H9 (cell line): ENCODE measurements at regions not wholly inside any gene's neighbourhood (a gene's known extent, or its start where the extent isn't known, plus 50 kb on each side); places are given as distances from the start of the nearest gene placed in this dataset.

Experiments
- DNase-seq: peaks from one replicate; pipeline ENCODE4 v3.0.0-alpha.2; 2017
- H2AFZ ChIP-seq: one replicate; pipeline ENCODE4 v1.6.1; 2013; ENCODE audit warnings: mild to moderate bottlenecking, low read length, control low read depth, moderate library complexity
- H2AK5ac ChIP-seq: 2 replicates; pipeline ENCODE4 v1.6.1; 2013; ENCODE audit warnings: low read length, control low read depth, mixed read lengths; ENCODE audit not compliant: insufficient read length
- H2BK120ac ChIP-seq: one replicate; pipeline ENCODE4 v1.6.1; 2013; ENCODE audit warnings: low read depth, mild to moderate bottlenecking, low read length, control low read depth, inconsistent platforms; ENCODE audit not compliant: poor library complexity, severe bottlenecking
- H2BK12ac ChIP-seq: 2 replicates; pipeline ENCODE4 v1.6.1; 2013; ENCODE audit warnings: low read length, control low read depth, mixed read lengths, low read depth; ENCODE audit not compliant: insufficient read length
- H2BK15ac ChIP-seq: 2 replicates; pipeline ENCODE4 v1.6.1; 2013; ENCODE audit warnings: low read depth, low read length, control low read depth
- H2BK20ac ChIP-seq: one replicate; pipeline ENCODE4 v1.6.1; 2013; ENCODE audit warnings: low read depth, mild to moderate bottlenecking, low read length, control low read depth, inconsistent platforms; ENCODE audit not compliant: poor library complexity, severe bottlenecking
- H2BK5ac ChIP-seq: 2 replicates; pipeline ENCODE4 v1.6.1; 2013; ENCODE audit warnings: low read length, control low read depth, mixed read lengths; ENCODE audit not compliant: insufficient read length
- H3K14ac ChIP-seq: 2 replicates; pipeline ENCODE4 v1.6.1; 2013; ENCODE audit warnings: low read length, control low read depth; ENCODE audit not compliant: insufficient read depth
- H3K18ac ChIP-seq: 2 replicates; pipeline ENCODE4 v1.6.1; 2013; ENCODE audit warnings: low read depth, mild to moderate bottlenecking, mixed read lengths, low read length, control low read depth; ENCODE audit not compliant: insufficient read length
- H3K23ac ChIP-seq: 2 replicates; pipeline ENCODE4 v1.6.1; 2013; ENCODE audit warnings: low read length, control low read depth, mixed read lengths, low read depth; ENCODE audit not compliant: insufficient read length
- H3K23me2 ChIP-seq: 2 replicates; pipeline ENCODE4 v1.6.1; 2013; ENCODE audit warnings: low read depth, mild to moderate bottlenecking, mixed read lengths, low read length, control low read depth; ENCODE audit not compliant: insufficient read length, poor library complexity, severe bottlenecking
- H3K27ac ChIP-seq: 2 replicates; pipeline ENCODE4 v1.5.1; 2013; ENCODE audit warnings: low read length, control low read depth, mixed read lengths, low read depth; ENCODE audit not compliant: insufficient read length
- H3K27me3 ChIP-seq: 2 replicates; pipeline ENCODE4 v1.6.1; 2013; ENCODE audit warnings: low read length, control low read depth, inconsistent platforms; ENCODE audit not compliant: insufficient read depth
- H3K4ac ChIP-seq: 2 replicates; pipeline ENCODE4 v1.6.1; 2013; ENCODE audit warnings: low read depth, mild to moderate bottlenecking, control low read depth, inconsistent platforms, low read length, moderate library complexity
- H3K4me1 ChIP-seq: 2 replicates; pipeline ENCODE4 v1.6.1; 2013; ENCODE audit warnings: low read length, control low read depth, inconsistent platforms; ENCODE audit not compliant: insufficient read depth
- H3K4me2 ChIP-seq: 2 replicates; pipeline ENCODE4 v1.6.1; 2013; ENCODE audit warnings: low read length, control low read depth, mixed read lengths; ENCODE audit not compliant: insufficient read length, insufficient read depth
- H3K56ac ChIP-seq: 2 replicates; pipeline ENCODE4 v1.6.1; 2013; ENCODE audit warnings: low read depth, mild to moderate bottlenecking, mixed read lengths, low read length, control low read depth; ENCODE audit not compliant: insufficient read length
- H3K79me1 ChIP-seq: 2 replicates; pipeline ENCODE4 v1.6.1; 2013; ENCODE audit warnings: low read depth, mild to moderate bottlenecking, moderate library complexity, low read length, control low read depth, inconsistent platforms; ENCODE audit not compliant: insufficient read depth, poor library complexity, severe bottlenecking
- H3K79me2 ChIP-seq: 2 replicates; pipeline ENCODE4 v1.6.1; 2013; ENCODE audit warnings: low read length, control low read depth, inconsistent platforms; ENCODE audit not compliant: insufficient read depth
- H3K9ac ChIP-seq: 2 replicates; pipeline ENCODE4 v1.6.1; 2013; ENCODE audit warnings: low read length, control low read depth, mixed read lengths; ENCODE audit not compliant: insufficient read length; ENCODE audit errors: extremely low read depth
- H3K9me3 ChIP-seq: one replicate; pipeline ENCODE4 v1.6.1; 2013; ENCODE audit warnings: low read depth, low read length, inconsistent platforms; ENCODE audit not compliant: control insufficient read depth
- H3T11ph ChIP-seq: one replicate; pipeline ENCODE4 v1.6.1; 2013; ENCODE audit warnings: mild to moderate bottlenecking, low read length, control low read depth, inconsistent platforms
- H4K20me1 ChIP-seq: one replicate; pipeline ENCODE4 v1.6.1; 2013; ENCODE audit not compliant: control insufficient read depth, insufficient read length, insufficient read depth
- H4K5ac ChIP-seq: 2 replicates; pipeline ENCODE4 v1.6.1; 2013; ENCODE audit warnings: low read depth, mild to moderate bottlenecking, mixed read lengths, low read length, control low read depth; ENCODE audit not compliant: insufficient read length
- H4K8ac ChIP-seq: replicated peaks from 2 replicates; pipeline ENCODE4 v1.6.1; 2013; ENCODE audit warnings: low read length, control low read depth, mixed read lengths, low read depth; ENCODE audit not compliant: insufficient read length
- H4K91ac ChIP-seq: 2 replicates; pipeline ENCODE4 v1.6.1; 2013; ENCODE audit warnings: low read depth, mild to moderate bottlenecking, moderate library complexity, mixed read lengths, low read length, control low read depth; ENCODE audit not compliant: insufficient read length
- H3K27ac Mint-ChIP-seq, 3 experiments: 2 replicates in 2 of 3; 3 replicates in 1 of 3; pipeline ENCODE4 v1.8.0; 2020 to 2021; ENCODE audit warnings: mixed read lengths in 3 of 3, mild to moderate bottlenecking in 1 of 3, moderate library complexity in 1 of 3
- H3K27me3 Mint-ChIP-seq: 2 replicates; pipeline ENCODE4 v1.8.0; 2021; ENCODE audit warnings: low read depth, mild to moderate bottlenecking, moderate library complexity, mixed read lengths
- H3K36me3 Mint-ChIP-seq, 3 experiments: 2 replicates in 2 of 3; 3 replicates in 1 of 3; pipeline ENCODE4 v1.8.0; 2020 to 2021; ENCODE audit warnings: low read depth in 3 of 3, mixed read lengths in 3 of 3; ENCODE audit not compliant: insufficient read depth in 1 of 3
- H3K4me1 Mint-ChIP-seq, 2 experiments: 2 replicates each; pipeline ENCODE4 v1.8.0; 2020; ENCODE audit warnings: mixed read lengths in 2 of 2
- H3K4me3 Mint-ChIP-seq, 2 experiments: 2 replicates in 1 of 2; 3 replicates in 1 of 2; pipeline ENCODE4 v1.8.0; 2020 to 2021; ENCODE audit warnings: mild to moderate bottlenecking in 2 of 2, mixed read lengths in 2 of 2, moderate library complexity in 1 of 2
- H3K9me3 Mint-ChIP-seq, 2 experiments: 2 replicates in 1 of 2; 3 replicates in 1 of 2; pipeline ENCODE4 v1.8.0; 2020; ENCODE audit warnings: mild to moderate bottlenecking in 2 of 2, mixed read lengths in 2 of 2, moderate library complexity in 1 of 2
- WGBS: extraction: QIAGEN DNeasy Blood & Tissue Kit; methylation state at CpG from one replicate; pipeline ENCODE4 v1.1.7; 2013; ENCODE audit warnings: missing lambda C conversion rate, low lambda C conversion rate, mixed read lengths; ENCODE audit not compliant: insufficient read length; ENCODE audit errors: extremely low coverage; 5-methylcytosine and 5-hydroxymethylcytosine counted together
- TF ChIP-seq, protein P1 (sequence below): fragments of 200-600 bp; sonication (generic); conservative IDR thresholded peaks from 3 replicates; pipeline ENCODE4 v1.8.0; 2021; ENCODE audit warnings: antibody characterized with exemption, mild to moderate bottlenecking

DNA sequence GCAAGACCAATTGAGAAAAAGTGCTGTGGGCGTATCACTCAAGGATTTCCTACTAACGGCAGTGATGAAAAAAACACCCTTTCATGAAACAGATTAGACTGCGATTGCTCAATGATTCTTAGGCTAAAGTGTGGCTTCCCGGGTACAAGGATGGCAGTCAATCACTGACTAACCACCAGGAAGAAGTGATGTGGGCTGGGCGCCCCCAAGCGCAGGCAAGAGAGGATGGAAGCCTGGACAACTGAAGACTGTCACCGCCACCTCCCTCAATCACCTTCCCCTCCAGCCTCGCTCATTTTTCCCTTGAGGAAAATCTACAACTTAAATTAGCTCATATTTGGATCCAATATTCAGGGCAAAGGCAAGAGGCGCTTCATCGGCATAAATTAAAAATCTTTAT is 707.2 kb downstream of the MTRR start:
- TF ChIP-seq, protein P1, sequence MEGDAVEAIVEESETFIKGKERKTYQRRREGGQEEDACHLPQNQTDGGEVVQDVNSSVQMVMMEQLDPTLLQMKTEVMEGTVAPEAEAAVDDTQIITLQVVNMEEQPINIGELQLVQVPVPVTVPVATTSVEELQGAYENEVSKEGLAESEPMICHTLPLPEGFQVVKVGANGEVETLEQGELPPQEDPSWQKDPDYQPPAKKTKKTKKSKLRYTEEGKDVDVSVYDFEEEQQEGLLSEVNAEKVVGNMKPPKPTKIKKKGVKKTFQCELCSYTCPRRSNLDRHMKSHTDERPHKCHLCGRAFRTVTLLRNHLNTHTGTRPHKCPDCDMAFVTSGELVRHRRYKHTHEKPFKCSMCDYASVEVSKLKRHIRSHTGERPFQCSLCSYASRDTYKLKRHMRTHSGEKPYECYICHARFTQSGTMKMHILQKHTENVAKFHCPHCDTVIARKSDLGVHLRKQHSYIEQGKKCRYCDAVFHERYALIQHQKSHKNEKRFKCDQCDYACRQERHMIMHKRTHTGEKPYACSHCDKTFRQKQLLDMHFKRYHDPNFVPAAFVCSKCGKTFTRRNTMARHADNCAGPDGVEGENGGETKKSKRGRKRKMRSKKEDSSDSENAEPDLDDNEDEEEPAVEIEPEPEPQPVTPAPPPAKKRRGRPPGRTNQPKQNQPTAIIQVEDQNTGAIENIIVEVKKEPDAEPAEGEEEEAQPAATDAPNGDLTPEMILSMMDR: peak; percentile 23; the same call in 1 of the 3 replicates
- no peak overlapping the region for H3T11ph ChIP-seq
- no peak overlapping the region for H3K4ac ChIP-seq
- no peaks in the 10 kb centered on the region for H3K36me3 Mint-ChIP-seq
- H2BK5ac ChIP-seq: no peak overlapping the region
- no peaks in the 10 kb centered on the region for H3K23me2 ChIP-seq
- H2BK20ac ChIP-seq: no peak overlapping the region
- no peak overlapping the region for H3K4me2 ChIP-seq
- H2BK12ac ChIP-seq: no peak overlapping the region
- no peaks in the 10 kb centered on the region; a peak in 2 of 5 replicates for H3K9me3 Mint-ChIP-seq
- no peak overlapping the region for H2AK5ac ChIP-seq
- no peak overlapping the region for H2BK120ac ChIP-seq
- no peaks in the 10 kb centered on the region for H3K79me1 ChIP-seq
- no peak for DNase-seq
- H3K27ac Mint-ChIP-seq: no peak overlapping the region
- H3K4me1 ChIP-seq: no peaks in the 10 kb centered on the region
- no peaks in the 10 kb centered on the region for H4K20me1 ChIP-seq
- no peak overlapping the region for H3K56ac ChIP-seq
- no peak overlapping the region for H2BK15ac ChIP-seq
- no peak overlapping the region for H4K91ac ChIP-seq
- no peak overlapping the region for H3K27ac ChIP-seq
- no peak overlapping the region for H4K8ac ChIP-seq
- H3K27me3 ChIP-seq: no peaks in the 10 kb centered on the region
- no peak overlapping the region for H3K9ac ChIP-seq
- no peak overlapping the region for H2AFZ ChIP-seq
- H3K18ac ChIP-seq: no peak overlapping the region
- H3K79me2 ChIP-seq: no peaks in the 10 kb centered on the region
- WGBS: no CpG with 5 or more reads among the region's 10 CpGs
- H3K14ac ChIP-seq: no peak overlapping the region
- no peak overlapping the region for H3K4me3 Mint-ChIP-seq
- H3K4me1 Mint-ChIP-seq: no peaks in the 10 kb centered on the region
- H3K27me3 Mint-ChIP-seq: peaks cover under 1% of the 10 kb centered on the region; the same call in 1 of the 2 replicates
- no peak overlapping the region for H4K5ac ChIP-seq
- no peaks in the 10 kb centered on the region for H3K9me3 ChIP-seq
- no peak overlapping the region for H3K23ac ChIP-seq
